CD4-positive, alpha-beta T cell (primary cell): ENCODE measurements at regions not wholly inside any gene's neighbourhood (a gene's known extent, or its start where the extent isn't known, plus 50 kb on each side); places are given as distances from the start of the nearest gene placed in this dataset.
"Not testable (repeated sequence)": the region's sequence is repeated elsewhere in the genome, so short reads cannot be mapped to it uniquely, and the experiment has no call there.

Experiments used
- ATAC-seq: fragments of 200-7000 bp; cut with Tn5 transposase; one replicate; pipeline ENCODE4 v1.10.0; 2022; ENCODE audit warnings: mild to moderate bottlenecking; ENCODE audit not compliant: poor library complexity
- CTCF ChIA-PET: fragments of 350-600 bp; sonication (Branson Sonifier 250); formaldehyde crosslinking; loops from one replicate; lab custom pipeline; 2021; ENCODE audit warnings: antibody characterized with exemption, inconsistent platforms; lab: Charles Lee
- POLR2A ChIA-PET: fragments of 350-600 bp; sonication (Branson Sonifier 250); formaldehyde crosslinking; loops from one replicate; lab custom pipeline; 2021; ENCODE audit warnings: antibody characterized with exemption, inconsistent platforms; lab: Charles Lee
- DNase-seq, 14 experiments: peaks; one replicate each; pipeline ENCODE4 v3.0.0-alpha.2; 2013 to 2020; ENCODE audit warnings: mixed read lengths in 2 of 14
- H3K27ac ChIP-seq, 2 donors: one replicate each; pipeline versions ENCODE4 v1.5.1 to v1.7.0; 2013; ENCODE audit warnings: low read length in 2 of 2, low read depth in 1 of 2, mild to moderate bottlenecking in 1 of 2
- H3K27me3 ChIP-seq, 2 experiments: 1 replicate in 1 of 2; 2 replicates in 1 of 2; pipeline versions ENCODE4 v1.6.1 to v1.7.0; 2013; ENCODE audit warnings: low read length in 2 of 2, control low read depth in 1 of 2, mild to moderate bottlenecking in 1 of 2, moderate library complexity in 1 of 2; ENCODE audit not compliant: insufficient read depth in 2 of 2, control insufficient read depth in 1 of 2
- H3K36me3 ChIP-seq: one replicate; pipeline ENCODE4 v1.6.1; 2013; ENCODE audit warnings: low read length, control low read depth; ENCODE audit not compliant: insufficient read depth
- H3K4me1 ChIP-seq: one replicate; pipeline ENCODE4 v1.6.1; 2013; ENCODE audit warnings: low read length, control low read depth; ENCODE audit not compliant: insufficient read depth
- H3K4me3 ChIP-seq: one replicate; pipeline ENCODE4 v1.5.1; 2013; ENCODE audit warnings: mild to moderate bottlenecking, low read length, moderate library complexity
- H3K9me3 ChIP-seq, 2 experiments: 1 replicate in 1 of 2; 2 replicates in 1 of 2; pipeline versions ENCODE4 v1.6.1 to v1.7.0; 2013; ENCODE audit warnings: low read length in 2 of 2, mild to moderate bottlenecking in 2 of 2, control low read depth in 1 of 2, moderate library complexity in 1 of 2; ENCODE audit not compliant: control insufficient read depth in 1 of 2, insufficient read depth in 1 of 2
- H3K27ac Mint-ChIP-seq: one replicate; pipeline ENCODE4 v1.8.0; 2020; ENCODE audit warnings: mixed read lengths
- H3K27me3 Mint-ChIP-seq: one replicate; pipeline ENCODE4 v1.8.0; 2021; ENCODE audit warnings: mixed read lengths
- H3K36me3 Mint-ChIP-seq: one replicate; pipeline ENCODE4 v1.8.0; 2021; ENCODE audit warnings: low read depth, mixed read lengths
- H3K4me1 Mint-ChIP-seq: one replicate; pipeline ENCODE4 v1.8.0; 2021; ENCODE audit warnings: low read depth, mixed read lengths
- H3K4me3 Mint-ChIP-seq: one replicate; pipeline ENCODE4 v1.8.0; 2020; ENCODE audit warnings: mild to moderate bottlenecking, mixed read lengths
- H3K9me3 Mint-ChIP-seq: one replicate; pipeline ENCODE4 v1.8.0; 2020; ENCODE audit warnings: mixed read lengths
- CTCF ChIP-seq: fragments of 200-600 bp; IDR thresholded peaks from one replicate; pipeline ENCODE4 v1.8.0; 2022; ENCODE audit warnings: antibody characterized with exemption, mild to moderate bottlenecking
- intact Hi-C, 2 experiments: fragments of 100-400 bp; cut with DNase I in 1 of 2; cut with micrococcal nuclease in 1 of 2; formaldehyde crosslinking; loops; one replicate each; pipeline versions ENCODE4 v1.15.1 to v1.9.0; 2023 to 2025; cut with DNase I, micrococcal nuclease

- H3K9me3 Mint-ChIP-seq, H3K36me3 ChIP-seq, intact Hi-C loops, H3K4me1 Mint-ChIP-seq, H3K27ac Mint-ChIP-seq, DNase-seq, H3K4me3 Mint-ChIP-seq, H3K27me3 Mint-ChIP-seq, H3K36me3 Mint-ChIP-seq, H3K27me3 ChIP-seq, H3K4me1 ChIP-seq, CTCF ChIA-PET, H3K27ac ChIP-seq, H3K4me3 ChIP-seq, ATAC-seq, POLR2A ChIA-PET, H3K9me3 ChIP-seq: not testable (repeated sequence)
These were observed 55.3 kb upstream of the THOC2 start for GRCh38 chrX:123788193-123788592.

DNA sequence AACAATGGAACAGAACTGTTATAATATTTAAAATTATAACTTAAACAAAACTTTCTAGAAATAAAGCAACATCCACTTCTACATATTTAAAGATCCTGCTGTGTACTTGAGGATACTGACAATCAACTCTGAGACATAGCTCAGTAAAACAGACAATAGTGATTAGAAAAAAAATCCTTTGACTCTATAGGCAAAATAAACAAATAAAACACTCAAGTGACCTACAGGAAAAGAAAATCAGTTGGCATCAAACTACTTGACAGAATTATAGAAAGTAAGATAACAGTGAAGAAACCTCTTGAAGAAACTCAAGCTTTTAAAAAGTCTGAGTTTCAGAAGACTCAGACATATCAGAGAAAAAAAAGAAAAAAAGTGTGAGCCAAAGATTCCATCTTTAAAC is 55.9 kb upstream of the THOC2 start:
- DNase-seq (no peak), ATAC-seq (no peak)
- POLR2A ChIA-PET, result no interaction called here
- H3K4me3 Mint-ChIP-seq, result no peak overlapping the region
- H3K4me3 ChIP-seq, result no peak overlapping the region
- H3K27me3 Mint-ChIP-seq, result no peaks in the 10 kb centered on the region
- no peaks in the 10 kb centered on the region for H3K4me1 ChIP-seq
- no peak overlapping the region for H3K27ac Mint-ChIP-seq
- CTCF ChIA-PET, result no interaction called here
- intact Hi-C loops, result no loop called here
- no peak for TF ChIP-seq CTCF
- H3K9me3 Mint-ChIP-seq, result no peaks in the 10 kb centered on the region
- H3K27me3 ChIP-seq, result no peaks in the 10 kb centered on the region
- H3K4me1 Mint-ChIP-seq, result no peaks in the 10 kb centered on the region
- H3K9me3 ChIP-seq, result no peaks in the 10 kb centered on the region
- no peaks in the 10 kb centered on the region for H3K36me3 Mint-ChIP-seq
- no peaks in the 10 kb centered on the region for H3K36me3 ChIP-seq
- H3K27ac ChIP-seq, result no peak overlapping the region

- ATAC-seq (no peak), DNase-seq (no peak)
- Mint-ChIP-seq H3K4me3 (no peak overlapping the region), H3K27ac (no peak overlapping the region), H3K36me3 (no peaks in the 10 kb centered on the region), H3K27me3 (no peaks in the 10 kb centered on the region), H3K9me3 (no peaks in the 10 kb centered on the region), H3K4me1 (no peaks in the 10 kb centered on the region)
- CTCF ChIA-PET, result no interaction called here
- Histone ChIP-seq H3K36me3 (no peaks in the 10 kb centered on the region), H3K27ac (no peak overlapping the region), H3K4me1 (peaks cover 3% of the 10 kb centered on the region), H3K27me3 (no peaks in the 10 kb centered on the region), H3K4me3 (no peak overlapping the region), H3K9me3 (no peaks in the 10 kb centered on the region)
- POLR2A ChIA-PET, result no interaction called here
- intact Hi-C loops, result no loop called here
- TF ChIP-seq CTCF, result no peak
These were observed 62.1 kb upstream of the XIAP start for GRCh38 chrX:123797543-123798447.

DNA sequence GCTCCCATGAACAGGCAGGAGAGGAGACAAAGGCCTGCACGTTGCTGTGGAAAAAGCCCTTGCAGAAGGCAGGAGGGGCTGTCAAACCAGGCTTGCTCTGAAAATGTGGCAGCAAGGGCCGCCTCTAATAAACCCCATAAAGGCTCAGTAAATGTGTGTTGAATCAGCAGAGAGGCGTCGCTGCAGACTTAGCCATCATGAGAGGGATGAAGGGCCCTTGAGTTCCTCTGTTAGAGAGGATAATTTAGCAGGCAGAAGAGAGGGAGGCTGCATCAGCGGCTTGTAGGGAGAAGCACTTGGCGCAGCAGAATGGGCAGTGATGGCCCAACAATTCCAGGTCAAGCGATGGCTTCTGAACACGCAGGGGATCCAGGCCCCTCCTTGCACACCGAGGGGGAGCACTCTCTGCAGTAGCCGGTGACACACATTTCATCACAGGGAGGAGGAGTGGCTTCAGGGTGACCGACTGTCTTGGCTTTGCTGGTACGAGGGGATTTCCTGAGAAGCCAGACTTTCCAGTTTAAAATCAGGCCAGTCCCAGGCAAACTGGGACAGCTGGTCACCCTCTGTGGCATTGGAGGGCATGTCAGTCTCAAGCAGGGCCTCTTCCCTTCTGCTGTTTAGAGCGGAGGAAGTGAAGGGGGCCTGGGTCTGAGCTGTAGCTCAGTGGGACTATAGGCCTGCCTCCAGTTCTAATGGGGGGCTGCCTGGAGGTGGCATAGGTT is 61.0 kb upstream of the XIAP start:
- H3K36me3 ChIP-seq, H3K36me3 Mint-ChIP-seq, DNase-seq, H3K27me3 Mint-ChIP-seq, H3K9me3 ChIP-seq, CTCF ChIA-PET, H3K4me1 Mint-ChIP-seq, intact Hi-C loops, H3K27ac Mint-ChIP-seq, H3K27me3 ChIP-seq, H3K27ac ChIP-seq, H3K9me3 Mint-ChIP-seq, H3K4me3 Mint-ChIP-seq, H3K4me1 ChIP-seq, ATAC-seq, POLR2A ChIA-PET, H3K4me3 ChIP-seq: not testable (repeated sequence)
